B cell (primary cell): ENCODE measurements at regions not wholly inside any gene's neighbourhood (a gene's known extent, or its start where the extent isn't known, plus 50 kb on each side); places are given as distances from the start of the nearest gene placed in this dataset.

Experiments used
- ATAC-seq: fragments of 200-7000 bp; cut with Tn5 transposase; one replicate; pipeline ENCODE4 v1.10.0; 2021; ENCODE audit warnings: low read depth, mild to moderate bottlenecking, moderate number of reproducible peaks, moderate library complexity
- CTCF ChIA-PET: fragments of 350-600 bp; sonication (Branson Sonifier 250); formaldehyde crosslinking; loops from one replicate; lab custom pipeline; 2021; ENCODE audit warnings: antibody characterized with exemption, inconsistent platforms; lab: Charles Lee
- POLR2A ChIA-PET: fragments of 350-600 bp; sonication (Branson Sonifier 250); formaldehyde crosslinking; loops from one replicate; lab custom pipeline; 2021; ENCODE audit warnings: antibody characterized with exemption; lab: Charles Lee
- DNase-seq: peaks from one replicate; pipeline ENCODE4 v3.0.0; 2013
- H2AFZ ChIP-seq: 2 replicates; pipeline ENCODE4 v1.6.1; 2012; ENCODE audit warnings: mild to moderate bottlenecking, low read depth, low read length; ENCODE audit not compliant: insufficient read depth, poor library complexity, severe bottlenecking
- H3K27ac ChIP-seq, 2 donors: 1 replicate in 1 of 2; 2 replicates in 1 of 2; pipeline ENCODE4 v1.5.1; 2012 to 2013; ENCODE audit warnings: low read length in 2 of 2, mild to moderate bottlenecking in 2 of 2, moderate library complexity in 1 of 2
- H3K27me3 ChIP-seq, 4 experiments: fragments of 200-600 bp in 1 of 4; sonication (generic) in 1 of 4; replicated peaks in 1 of 4; 1 replicate in 2 of 4; 2 replicates in 2 of 4; pipeline versions ENCODE4 v1.6.1 to v1.7.0; 2013 to 2016; ENCODE audit warnings: low read length in 3 of 4, mild to moderate bottlenecking in 2 of 4, mixed read lengths in 1 of 4, moderate library complexity in 1 of 4; ENCODE audit not compliant: insufficient read depth in 4 of 4, control insufficient read depth in 3 of 4; ENCODE audit errors: control extremely low read depth in 1 of 4
- H3K36me3 ChIP-seq, 2 experiments: replicated peaks in 1 of 2; 1 replicate in 1 of 2; 2 replicates in 1 of 2; pipeline versions ENCODE4 v1.6.1 to v1.7.1; 2013; ENCODE audit warnings: low read length in 1 of 2; ENCODE audit not compliant: insufficient read depth in 2 of 2, control insufficient read depth in 1 of 2; ENCODE audit errors: control extremely low read depth in 1 of 2, extremely low read depth in 1 of 2
- H3K4me1 ChIP-seq, 2 donors: fragments of 200-600 bp in 1 of 2; sonication (generic) in 1 of 2; 1 replicate in 1 of 2; 2 replicates in 1 of 2; pipeline versions ENCODE4 v1.5.1 to v1.6.1; 2013 to 2017; ENCODE audit warnings: low read length in 2 of 2; ENCODE audit not compliant: control insufficient read depth in 2 of 2, insufficient read depth in 2 of 2
- H3K4me2 ChIP-seq: replicated peaks from 2 replicates; pipeline ENCODE3; 2012; ENCODE audit warnings: mild to moderate bottlenecking, low read depth, low read length; ENCODE audit not compliant: poor library complexity, severe bottlenecking
- H3K4me3 ChIP-seq, 5 experiments: fragments of 200-600 bp in 1 of 5; sonication (generic) in 1 of 5; 1 replicate in 3 of 5; 2 replicates in 2 of 5; pipeline versions ENCODE4 v1.5.1 to v1.7.0; 2011 to 2016; ENCODE audit warnings: low read length in 4 of 5, mild to moderate bottlenecking in 4 of 5, low read depth in 2 of 5, control low read depth in 1 of 5, moderate library complexity in 1 of 5; ENCODE audit not compliant: insufficient read depth in 1 of 5; ENCODE audit errors: control extremely low read depth in 1 of 5, extremely low read depth in 1 of 5
- H3K79me2 ChIP-seq: fragments of 200-600 bp; sonication (generic); one replicate; pipeline ENCODE4 v1.6.0; 2016; ENCODE audit warnings: low read length; ENCODE audit not compliant: control insufficient read depth, insufficient read depth
- H3K9ac ChIP-seq: fragments of 200-600 bp; sonication (generic); 2 replicates; pipeline ENCODE4 v1.6.1; 2017; ENCODE audit warnings: mild to moderate bottlenecking, low read length, moderate library complexity
- H3K9me3 ChIP-seq, 3 donors: one replicate each; pipeline versions ENCODE4 v1.6.1 to v1.7.1; 2013; ENCODE audit warnings: low read length in 2 of 3; ENCODE audit not compliant: control insufficient read depth in 2 of 3, insufficient read depth in 1 of 3; ENCODE audit errors: control extremely low read depth in 1 of 3
- H4K20me1 ChIP-seq: 2 replicates; pipeline ENCODE4 v1.6.0; 2012; ENCODE audit warnings: mild to moderate bottlenecking, low read length; ENCODE audit not compliant: insufficient read depth, control insufficient read depth, poor library complexity, severe bottlenecking
- H3K27ac Mint-ChIP-seq: one replicate; pipeline ENCODE4 v1.8.0; 2021; ENCODE audit warnings: mixed read lengths
- H3K27me3 Mint-ChIP-seq: one replicate; pipeline ENCODE4 v1.8.0; 2021; ENCODE audit warnings: mixed read lengths
- H3K4me1 Mint-ChIP-seq: one replicate; pipeline ENCODE4 v1.8.0; 2021; ENCODE audit warnings: mixed read lengths
- H3K4me3 Mint-ChIP-seq: one replicate; pipeline ENCODE4 v1.8.0; 2021; ENCODE audit warnings: mixed read lengths
- H3K9me3 Mint-ChIP-seq: one replicate; pipeline ENCODE4 v1.8.0; 2022; ENCODE audit warnings: mixed read lengths; ENCODE audit not compliant: insufficient read depth
- CTCF ChIP-seq: fragments of 200-600 bp; IDR thresholded peaks from one replicate; pipeline ENCODE4 v1.8.0; 2022; ENCODE audit warnings: antibody characterized with exemption, mild to moderate bottlenecking
- EZH2 ChIP-seq: IDR thresholded peaks from 2 replicates; pipeline ENCODE4 v1.6.1; 2012; ENCODE audit warnings: borderline replicate concordance, low read depth, mild to moderate bottlenecking, moderate library complexity, low read length; ENCODE audit not compliant: insufficient read depth, poor library complexity, severe bottlenecking
- WGBS: methylation state at CpG from one replicate; pipeline ENCODE4 v1.1.5; 2013; ENCODE audit warnings: missing lambda C conversion rate; ENCODE audit not compliant: insufficient coverage; 5-methylcytosine and 5-hydroxymethylcytosine counted together
- intact Hi-C: fragments of 100-400 bp; cut with micrococcal nuclease; formaldehyde crosslinking; loops from one replicate; pipeline ENCODE4 v1.10.0; 2022

GRCh38 chr3:24545887-24546286 is 51.2 kb upstream of the THRB start:
- H3K27me3 ChIP-seq: no peaks in the 10 kb centered on the region
- TF ChIP-seq EZH2 (no peak), CTCF (no peak)
- Mint-ChIP-seq H3K4me1 (peaks cover 1% of the 10 kb centered on the region), H3K4me3 (no peak overlapping the region), H3K27me3 (peaks cover 3% of the 10 kb centered on the region), H3K27ac (no peak overlapping the region), H3K9me3 (no peaks in the 10 kb centered on the region)
- no peak overlapping the region for H3K4me3 ChIP-seq
- no peak overlapping the region for H2AFZ ChIP-seq
- POLR2A ChIA-PET: no interaction called here
- H3K9me3 ChIP-seq: no peaks in the 10 kb centered on the region
- H4K20me1 ChIP-seq: no peaks in the 10 kb centered on the region
- no peak overlapping the region for H3K27ac ChIP-seq
- no peak overlapping the region for H3K4me2 ChIP-seq
- H3K79me2 ChIP-seq: no peaks in the 10 kb centered on the region
- H3K4me1 ChIP-seq: no peaks in the 10 kb centered on the region
- intact Hi-C loops: no loop called here
- DNase-seq (no peak), ATAC-seq (no peak)
- no CpG with 5 or more reads among the region's 3 CpGs for WGBS
- H3K9ac ChIP-seq: no peak overlapping the region
- H3K36me3 ChIP-seq: no peaks in the 10 kb centered on the region
- CTCF ChIA-PET: no interaction called here

GRCh38 chr3:24548278-24548677 is 53.6 kb upstream of the THRB start:
- intact Hi-C loops: no loop called here
- no peaks in the 10 kb centered on the region for H3K36me3 ChIP-seq
- H3K4me3 Mint-ChIP-seq: no peak overlapping the region
- TF ChIP-seq CTCF (no peak), EZH2 (no peak)
- no peaks in the 10 kb centered on the region for H3K9me3 ChIP-seq
- H3K4me1 Mint-ChIP-seq: peaks cover 1% of the 10 kb centered on the region
- no peaks in the 10 kb centered on the region for H3K4me1 ChIP-seq
- H3K27ac Mint-ChIP-seq: no peak overlapping the region
- POLR2A ChIA-PET: no interaction called here
- H3K9ac ChIP-seq: no peak overlapping the region
- H3K4me2 ChIP-seq: no peak overlapping the region
- no CpG with 5 or more reads among the region's 2 CpGs for WGBS
- DNase-seq: no peak
- no peaks in the 10 kb centered on the region for H3K79me2 ChIP-seq
- no peaks in the 10 kb centered on the region for H3K9me3 Mint-ChIP-seq
- peaks cover 10% of the 10 kb centered on the region for H3K27me3 Mint-ChIP-seq
- H2AFZ ChIP-seq: no peak overlapping the region
- H3K27ac ChIP-seq: no peak overlapping the region
- CTCF ChIA-PET: interaction anchor here (1.1 kb wide), 1 partner anchor 133 kb away, joined by 3 read pairs; no protein-coding TSS in a partner anchor
- no peaks in the 10 kb centered on the region for H3K27me3 ChIP-seq
- no peak overlapping the region for H3K4me3 ChIP-seq
- ATAC-seq: no peak
- no peaks in the 10 kb centered on the region for H4K20me1 ChIP-seq
